GM12873 (cell line): ENCODE measurements at regions not wholly inside any gene's neighbourhood (a gene's known extent, or its start where the extent isn't known, plus 50 kb on each side); places are given as distances from the start of the nearest gene placed in this dataset.

ENCODE experiments used
- TF ChIP-seq, protein P1 (sequence below): IDR thresholded peaks from 2 replicates; pipeline ENCODE4 v1.5.1; 2012; ENCODE audit warnings: low read depth, mild to moderate bottlenecking, moderate library complexity, low read length, control low read depth; ENCODE audit not compliant: insufficient read depth; ENCODE audit errors: missing control alignments

DNA sequence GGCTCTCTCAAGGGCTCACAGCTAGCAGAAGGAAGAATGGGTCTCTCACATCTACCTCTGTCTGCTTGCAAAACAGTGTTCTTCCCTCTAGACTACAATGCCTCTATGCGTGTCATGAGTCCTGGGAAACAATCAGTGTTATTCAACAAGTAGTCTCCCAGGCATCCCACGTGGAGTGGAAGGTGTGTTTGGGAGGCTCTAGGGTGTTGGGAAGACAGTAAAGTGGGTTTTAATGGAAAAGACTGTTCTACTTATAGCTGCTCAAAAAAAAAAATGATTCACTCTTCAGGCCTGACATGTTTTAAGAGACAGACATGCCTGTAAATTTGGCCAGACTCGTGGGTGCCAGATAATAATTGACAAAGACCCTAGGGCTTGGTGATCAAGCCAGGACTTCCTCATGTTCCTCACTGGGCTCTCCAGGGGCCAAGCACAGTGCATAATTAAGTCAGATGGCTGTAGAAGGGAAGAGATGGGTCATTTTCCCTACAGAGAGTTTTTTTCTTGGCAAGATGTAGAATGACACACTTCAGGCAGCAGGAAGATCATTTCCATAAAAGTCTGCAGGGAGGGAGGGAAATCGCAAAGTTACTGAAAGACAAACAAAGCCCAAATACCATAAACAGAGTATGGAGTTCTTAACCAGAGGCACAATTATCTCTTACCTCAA, 246.4 kb downstream of the ACTL7B start:
- TF ChIP-seq, protein P1, sequence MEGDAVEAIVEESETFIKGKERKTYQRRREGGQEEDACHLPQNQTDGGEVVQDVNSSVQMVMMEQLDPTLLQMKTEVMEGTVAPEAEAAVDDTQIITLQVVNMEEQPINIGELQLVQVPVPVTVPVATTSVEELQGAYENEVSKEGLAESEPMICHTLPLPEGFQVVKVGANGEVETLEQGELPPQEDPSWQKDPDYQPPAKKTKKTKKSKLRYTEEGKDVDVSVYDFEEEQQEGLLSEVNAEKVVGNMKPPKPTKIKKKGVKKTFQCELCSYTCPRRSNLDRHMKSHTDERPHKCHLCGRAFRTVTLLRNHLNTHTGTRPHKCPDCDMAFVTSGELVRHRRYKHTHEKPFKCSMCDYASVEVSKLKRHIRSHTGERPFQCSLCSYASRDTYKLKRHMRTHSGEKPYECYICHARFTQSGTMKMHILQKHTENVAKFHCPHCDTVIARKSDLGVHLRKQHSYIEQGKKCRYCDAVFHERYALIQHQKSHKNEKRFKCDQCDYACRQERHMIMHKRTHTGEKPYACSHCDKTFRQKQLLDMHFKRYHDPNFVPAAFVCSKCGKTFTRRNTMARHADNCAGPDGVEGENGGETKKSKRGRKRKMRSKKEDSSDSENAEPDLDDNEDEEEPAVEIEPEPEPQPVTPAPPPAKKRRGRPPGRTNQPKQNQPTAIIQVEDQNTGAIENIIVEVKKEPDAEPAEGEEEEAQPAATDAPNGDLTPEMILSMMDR, result no peak

DNA sequence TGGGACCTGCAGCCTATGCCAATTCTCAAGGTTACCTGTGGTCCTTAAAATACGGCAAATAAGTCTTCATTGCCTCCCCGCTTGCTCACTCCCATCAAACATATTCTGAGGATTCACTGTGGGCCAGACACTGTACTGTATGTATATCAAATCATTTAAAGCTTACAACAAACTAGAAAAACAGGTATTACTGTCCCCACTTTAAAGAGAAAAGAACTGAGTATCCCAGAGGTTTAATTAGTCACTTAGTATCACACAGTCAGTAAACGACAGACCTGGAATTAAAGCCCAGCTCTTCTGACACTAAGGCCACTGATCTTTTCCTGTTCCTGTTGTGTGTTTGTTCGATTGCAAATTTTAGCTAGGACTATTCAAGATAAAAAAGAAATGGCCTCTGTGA, 248.2 kb downstream of the ACTL7B start:
- TF ChIP-seq, protein P1, result no peak

DNA sequence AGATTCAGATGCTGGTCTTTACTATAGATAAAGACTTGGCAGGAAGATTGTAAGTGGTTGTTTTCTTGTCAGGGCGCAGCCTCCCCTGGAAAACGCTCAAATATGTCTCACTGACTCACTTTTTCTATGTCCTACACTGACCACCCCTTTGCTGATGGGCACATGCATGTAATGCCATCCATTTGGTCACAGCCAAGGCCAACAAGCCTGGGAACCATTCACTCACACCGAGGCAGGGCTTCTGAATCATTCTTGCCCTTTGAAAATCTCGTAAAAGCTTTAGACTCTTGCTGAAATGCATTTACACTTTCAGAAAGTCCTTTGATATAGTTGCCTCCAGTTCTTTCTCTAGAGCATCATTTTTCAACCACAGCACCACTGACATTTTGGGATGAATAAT, 249.4 kb downstream of the ACTL7B start:
- TF ChIP-seq, protein P1, result no peak

DNA sequence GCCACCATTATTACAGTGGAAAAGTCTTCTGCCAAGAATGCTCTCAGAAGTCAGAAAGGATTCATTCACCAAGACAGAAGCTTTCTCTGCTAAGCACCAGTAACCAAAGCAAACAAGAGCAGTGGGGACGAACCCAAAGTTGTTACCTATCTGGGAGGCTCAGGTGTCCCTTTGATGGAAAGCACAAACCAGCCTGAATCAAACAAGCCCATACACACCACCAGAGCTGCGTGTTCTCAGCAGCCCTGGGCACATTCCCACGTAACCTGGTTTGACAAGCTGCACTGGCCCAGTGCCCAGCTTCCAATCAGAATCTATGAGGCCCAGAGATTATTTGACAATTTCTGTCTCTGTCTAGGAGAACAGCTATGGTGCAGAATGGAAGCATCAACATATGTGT, 252.6 kb downstream of the ACTL7B start:
- TF ChIP-seq, protein P1, result no peak

DNA sequence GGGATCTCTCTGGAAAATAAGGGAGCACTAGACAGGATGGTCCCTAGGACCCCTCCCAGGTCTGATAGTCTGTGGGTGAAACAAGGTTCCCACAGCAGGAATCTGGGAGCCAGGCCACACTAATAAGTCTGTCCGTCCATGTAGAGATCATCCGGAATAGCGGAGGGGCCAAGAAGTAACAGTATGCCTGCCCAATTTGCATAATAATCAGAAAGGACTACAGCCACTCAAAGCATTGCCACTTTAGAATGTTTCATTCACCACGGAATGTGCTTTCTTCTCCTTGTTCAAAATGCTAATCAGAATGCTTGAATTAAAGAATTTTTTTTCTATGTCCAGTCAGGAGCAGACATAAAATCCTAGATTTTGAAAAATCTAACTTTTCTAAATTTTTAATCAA, 254.9 kb downstream of the ACTL7B start:
- TF ChIP-seq, protein P1, result no peak

DNA sequence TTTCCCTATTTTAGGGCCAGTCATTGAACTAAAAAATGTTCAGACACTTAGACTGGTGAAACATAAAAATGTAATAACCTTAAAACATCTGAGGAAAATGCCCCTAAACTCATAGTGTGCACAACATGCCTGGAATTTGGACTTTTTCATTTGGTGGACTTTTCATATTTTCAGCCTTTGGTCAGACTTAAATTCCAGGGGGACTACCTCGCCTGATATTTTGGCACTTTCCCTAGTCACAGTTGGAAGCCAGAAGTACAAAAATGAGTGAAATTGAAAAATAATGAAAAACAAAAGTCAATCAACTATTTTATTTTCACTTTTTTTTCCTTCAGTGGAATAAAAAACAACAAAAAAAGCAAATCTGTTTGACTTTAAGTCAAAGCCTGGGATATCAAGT, 256.2 kb downstream of the ACTL7B start:
- TF ChIP-seq, protein P1, result no peak

DNA sequence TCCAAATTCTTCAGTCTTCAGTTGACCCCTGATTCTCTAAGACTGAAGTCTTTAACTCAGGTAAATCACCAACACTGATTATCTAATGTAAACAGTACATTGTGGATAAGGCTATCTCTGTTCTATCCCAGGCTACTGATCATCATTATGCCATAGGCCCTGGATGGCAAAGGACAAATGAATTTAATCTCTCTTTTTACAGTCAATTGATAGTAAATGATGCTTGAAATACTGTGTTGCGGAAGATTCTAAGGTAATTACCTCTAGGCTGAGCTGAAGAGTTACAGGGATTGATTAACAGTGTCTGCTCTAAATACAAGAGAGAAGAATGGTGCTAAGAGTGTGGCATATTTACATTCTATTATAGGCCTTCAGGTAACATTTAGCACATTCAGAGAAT, 264.7 kb downstream of the ACTL7B start:
- TF ChIP-seq, protein P1, result no peak
